Bronchial epithelial cell (primary cell): ENCODE measurements at regions not wholly inside any gene's neighbourhood (a gene's known extent, or its start where the extent isn't known, plus 50 kb on each side); places are given as distances from the start of the nearest gene placed in this dataset.

ENCODE experiments used
- DNase-seq: peaks from one replicate; pipeline ENCODE4 v3.0.0-alpha.2; 2010; ENCODE audit warnings: low read depth
- FAIRE-seq: peaks from 2 replicates; lab custom pipeline; 2011; peaks lifted over from hg19 to GRCh38; lab: Jason Lieb, UNC
- H3K27me3 ChIP-seq: 2 replicates; pipeline ENCODE4 v1.5.1; 2011; ENCODE audit warnings: low read length; ENCODE audit not compliant: control insufficient read depth, insufficient read depth
- H3K36me3 ChIP-seq: 2 replicates; pipeline ENCODE4 v1.5.1; 2011; ENCODE audit warnings: low read length; ENCODE audit not compliant: control insufficient read depth, insufficient read depth
- H3K4me3 ChIP-seq: 2 replicates; pipeline ENCODE4 v1.5.1; 2011; ENCODE audit warnings: mild to moderate bottlenecking, low read depth, low read length, control low read depth
- TF ChIP-seq, protein P1 (sequence below): IDR thresholded peaks from 2 replicates; pipeline ENCODE4 v1.5.1; 2011; ENCODE audit warnings: mild to moderate bottlenecking, moderate library complexity, low read length, control low read depth, inconsistent platforms; ENCODE audit not compliant: insufficient read depth, severe bottlenecking

DNA sequence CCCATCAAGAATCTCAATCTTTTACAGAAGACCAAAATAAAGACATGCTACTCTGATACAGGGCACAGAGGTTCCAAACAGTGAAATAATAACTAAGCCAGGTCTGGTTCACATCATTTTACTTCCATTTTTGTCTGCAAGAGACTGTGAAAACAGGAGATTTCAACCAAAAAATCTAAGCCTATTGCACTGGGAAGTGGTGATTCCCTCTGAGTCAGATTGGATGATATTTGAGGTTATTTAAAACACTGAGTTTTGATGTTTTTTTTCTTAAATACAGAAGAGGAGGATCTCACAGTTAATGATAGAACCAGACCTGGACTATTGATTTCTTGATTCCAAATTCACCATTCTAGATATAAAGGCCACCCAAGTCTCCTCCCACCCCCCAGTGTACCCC is 117.3 kb upstream of the FAM20A start:
- Histone ChIP-seq H3K36me3 (no peaks in the 10 kb centered on the region), H3K4me3 (no peak overlapping the region), H3K27me3 (peaks cover 4% of the 10 kb centered on the region)
- TF ChIP-seq, protein P1, sequence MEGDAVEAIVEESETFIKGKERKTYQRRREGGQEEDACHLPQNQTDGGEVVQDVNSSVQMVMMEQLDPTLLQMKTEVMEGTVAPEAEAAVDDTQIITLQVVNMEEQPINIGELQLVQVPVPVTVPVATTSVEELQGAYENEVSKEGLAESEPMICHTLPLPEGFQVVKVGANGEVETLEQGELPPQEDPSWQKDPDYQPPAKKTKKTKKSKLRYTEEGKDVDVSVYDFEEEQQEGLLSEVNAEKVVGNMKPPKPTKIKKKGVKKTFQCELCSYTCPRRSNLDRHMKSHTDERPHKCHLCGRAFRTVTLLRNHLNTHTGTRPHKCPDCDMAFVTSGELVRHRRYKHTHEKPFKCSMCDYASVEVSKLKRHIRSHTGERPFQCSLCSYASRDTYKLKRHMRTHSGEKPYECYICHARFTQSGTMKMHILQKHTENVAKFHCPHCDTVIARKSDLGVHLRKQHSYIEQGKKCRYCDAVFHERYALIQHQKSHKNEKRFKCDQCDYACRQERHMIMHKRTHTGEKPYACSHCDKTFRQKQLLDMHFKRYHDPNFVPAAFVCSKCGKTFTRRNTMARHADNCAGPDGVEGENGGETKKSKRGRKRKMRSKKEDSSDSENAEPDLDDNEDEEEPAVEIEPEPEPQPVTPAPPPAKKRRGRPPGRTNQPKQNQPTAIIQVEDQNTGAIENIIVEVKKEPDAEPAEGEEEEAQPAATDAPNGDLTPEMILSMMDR: no peak
- DNase-seq: no peak
- FAIRE-seq: no peak

DNA sequence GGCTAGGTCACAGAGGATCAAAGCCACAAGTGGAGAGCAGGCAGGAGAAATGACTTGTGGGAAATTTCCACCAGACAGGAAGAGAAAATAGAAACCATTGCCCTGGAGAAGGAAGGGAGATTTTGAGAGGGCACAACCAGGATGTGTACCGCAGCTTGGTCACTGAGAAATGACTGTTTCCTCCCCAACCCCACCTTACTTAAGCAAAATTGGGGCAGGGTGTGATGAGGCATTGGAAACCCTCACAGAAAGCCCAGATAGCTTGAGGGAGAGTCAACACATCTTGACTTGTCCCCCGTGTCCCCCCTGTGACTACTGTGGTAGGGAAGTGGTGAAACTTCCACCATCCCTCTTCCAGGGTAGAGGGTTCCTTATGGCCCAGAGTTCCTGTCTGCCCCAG is 113.5 kb upstream of the FAM20A start:
- Histone ChIP-seq H3K4me3 (no peak overlapping the region), H3K36me3 (no peaks in the 10 kb centered on the region), H3K27me3 (peaks cover 4% of the 10 kb centered on the region)
- TF ChIP-seq, protein P1: no peak
- DNase-seq (no peak), FAIRE-seq (no peak)

DNA sequence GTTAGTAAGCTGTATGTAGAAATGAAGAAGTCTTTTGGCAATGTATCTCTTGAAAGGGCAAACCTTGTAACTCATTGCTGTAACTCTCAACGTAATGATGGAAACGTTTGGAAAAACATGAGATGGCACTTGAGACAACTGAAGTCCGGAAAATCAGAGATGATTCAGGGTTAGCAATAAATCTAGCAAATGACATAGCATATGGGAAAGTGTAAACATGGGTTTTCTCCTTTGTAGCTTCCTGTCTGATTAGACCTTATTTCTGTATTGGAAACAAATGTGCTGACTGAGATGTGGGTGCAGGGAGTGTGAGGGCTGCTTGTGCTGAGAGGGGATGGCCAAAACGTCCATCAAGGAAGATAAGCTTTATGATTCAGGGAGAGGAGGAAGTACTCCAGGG is 110.7 kb upstream of the FAM20A start:
- Histone ChIP-seq H3K27me3 (peaks cover 4% of the 10 kb centered on the region), H3K4me3 (no peak overlapping the region), H3K36me3 (no peaks in the 10 kb centered on the region)
- TF ChIP-seq, protein P1: no peak
- no peak for DNase-seq
- FAIRE-seq: peak; percentile 43

DNA sequence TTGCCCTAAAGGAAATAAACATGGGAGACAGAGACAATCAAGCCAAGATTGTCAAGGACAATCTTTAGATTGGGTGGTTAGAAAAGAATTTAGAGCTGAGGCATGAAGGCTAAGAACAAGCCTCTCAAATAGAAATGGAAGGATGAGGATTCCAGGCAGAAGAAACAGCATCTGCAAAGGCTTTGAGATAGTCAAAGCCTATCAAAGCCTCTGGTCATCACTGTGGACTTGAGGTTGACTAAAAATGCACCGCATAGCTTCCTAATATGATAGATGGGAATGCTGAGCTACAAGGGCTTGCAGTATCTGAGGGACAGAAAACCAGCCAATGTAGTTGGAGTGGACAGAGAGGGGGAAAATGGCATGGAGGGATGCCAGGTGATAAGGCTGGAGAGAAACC is 109.8 kb upstream of the FAM20A start:
- TF ChIP-seq, protein P1: no peak
- no peaks in the 10 kb centered on the region for H3K36me3 ChIP-seq
- FAIRE-seq: no peak
- no peak for DNase-seq
- H3K27me3 ChIP-seq: peaks cover 2% of the 10 kb centered on the region
- H3K4me3 ChIP-seq: no peak overlapping the region

DNA sequence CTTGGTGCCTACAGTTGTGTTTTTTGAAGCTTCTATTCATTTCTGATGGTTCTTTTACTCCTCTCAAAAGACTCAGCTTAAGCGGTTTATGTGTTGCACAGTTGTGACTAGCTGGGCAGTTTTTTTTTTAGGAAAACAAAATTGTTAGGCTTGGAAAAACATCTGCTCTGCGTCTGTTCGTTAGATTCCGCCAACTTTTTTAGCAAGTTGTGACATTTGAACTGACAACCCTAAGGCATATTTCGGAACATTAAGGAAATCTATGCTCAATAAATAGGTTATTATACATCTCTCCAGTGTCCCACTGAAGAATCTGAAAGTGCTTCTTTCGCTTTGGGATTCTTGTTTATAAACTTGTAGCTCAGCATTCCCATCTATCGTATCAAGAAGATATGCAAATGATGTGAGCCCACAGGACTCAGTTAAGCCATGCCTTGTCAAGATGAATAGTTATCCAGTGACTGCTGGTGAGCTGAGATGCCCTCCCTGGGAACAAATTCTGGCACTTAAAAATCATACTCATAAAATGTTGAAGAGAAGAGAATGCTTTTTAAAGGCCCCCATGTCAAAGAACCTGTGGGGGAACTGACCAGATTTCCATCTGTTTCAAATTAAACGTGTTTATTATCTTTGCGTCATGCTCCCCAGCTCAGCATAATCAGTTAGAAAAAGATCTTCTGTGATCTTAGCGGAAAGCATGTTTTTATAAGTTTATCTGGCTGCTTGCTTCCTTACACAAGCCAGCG is 109.0 kb upstream of the FAM20A start:
- no peak for DNase-seq
- no peak for FAIRE-seq
- TF ChIP-seq, protein P1: no peak
- no peaks in the 10 kb centered on the region for H3K27me3 ChIP-seq
- no peaks in the 10 kb centered on the region for H3K36me3 ChIP-seq
- H3K4me3 ChIP-seq: no peak overlapping the region

DNA sequence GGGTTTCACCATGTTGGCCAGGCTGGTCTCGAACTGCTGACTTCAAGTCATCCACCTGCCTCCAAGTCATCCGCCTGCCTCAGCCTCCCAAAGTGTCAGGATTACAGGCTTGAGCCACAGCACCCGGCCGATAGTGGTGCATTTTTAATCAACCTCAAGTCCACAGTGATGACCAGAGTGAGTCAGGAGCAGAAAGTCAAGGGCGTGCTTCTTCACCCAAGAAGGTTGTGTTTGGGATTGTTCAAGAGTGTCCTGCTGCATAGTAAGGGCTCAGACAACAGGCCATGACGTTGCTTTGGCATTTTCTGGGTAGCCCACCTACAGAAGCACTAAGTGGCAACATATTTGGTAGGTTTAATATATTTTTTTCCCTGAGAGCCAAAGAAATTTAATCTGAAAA is 108.3 kb upstream of the FAM20A start:
- Histone ChIP-seq H3K4me3 (no peak overlapping the region), H3K27me3 (no peaks in the 10 kb centered on the region), H3K36me3 (no peaks in the 10 kb centered on the region)
- DNase-seq: no peak
- no peak for FAIRE-seq
- TF ChIP-seq, protein P1: no peak
